ENCODE measurements at regions not wholly inside any gene's neighbourhood (a gene's known extent, or its start where the extent isn't known, plus 50 kb on each side); places are given as distances from the start of the nearest gene placed in this dataset.
A peak's percentile ranks its signal among the peaks of the same experiment; 100 is the strongest.

DNA sequence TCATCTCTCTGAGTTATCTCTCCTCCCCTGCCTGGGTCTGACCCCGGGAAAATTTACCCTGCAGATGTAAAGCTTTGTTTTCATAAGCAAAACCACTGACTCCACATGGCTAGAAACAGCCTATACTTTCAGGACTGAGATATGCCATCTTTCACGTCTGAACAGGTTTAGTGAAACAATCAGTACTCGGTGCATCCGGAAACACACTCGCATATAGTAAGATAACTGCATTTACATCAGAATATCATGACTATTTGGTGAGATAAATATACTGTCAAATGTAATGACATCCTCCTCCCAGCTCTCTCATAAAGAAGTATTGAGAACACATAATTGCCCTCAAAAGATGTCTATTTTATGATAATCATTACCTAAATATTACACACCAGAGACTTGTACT is 172.8 kb downstream of the EFNB2 start:
- H3K36me3 ChIP-seq (ENCODE audit: control insufficient read depth, insufficient read depth, low read length): no peaks in the 10 kb centered on the region
- H3K4me3 ChIP-seq (ENCODE audit: low read depth, low read length): no peak overlapping the region
- H3K9me3 ChIP-seq (ENCODE audit: control insufficient read depth, insufficient read depth, low read length): no peaks in the 10 kb centered on the region
- H3K27me3 ChIP-seq (ENCODE audit: control insufficient read depth, insufficient read depth, low read length): no peaks in the 10 kb centered on the region
- DNase-seq (ENCODE audit: low read depth in 4 of 6, low spot score in 6 of 6): peak in 1 of 6 donors; percentile 78
- no peaks in the 10 kb centered on the region for H3K4me1 ChIP-seq (ENCODE audit: control insufficient read depth, insufficient read depth, low read length)
- WGBS (ENCODE audit: insufficient coverage): 61% methylated on average over 2 of the region's 5 CpGs
- H3K27ac ChIP-seq (ENCODE audit: low read depth, low read length): no peak overlapping the region

DNA sequence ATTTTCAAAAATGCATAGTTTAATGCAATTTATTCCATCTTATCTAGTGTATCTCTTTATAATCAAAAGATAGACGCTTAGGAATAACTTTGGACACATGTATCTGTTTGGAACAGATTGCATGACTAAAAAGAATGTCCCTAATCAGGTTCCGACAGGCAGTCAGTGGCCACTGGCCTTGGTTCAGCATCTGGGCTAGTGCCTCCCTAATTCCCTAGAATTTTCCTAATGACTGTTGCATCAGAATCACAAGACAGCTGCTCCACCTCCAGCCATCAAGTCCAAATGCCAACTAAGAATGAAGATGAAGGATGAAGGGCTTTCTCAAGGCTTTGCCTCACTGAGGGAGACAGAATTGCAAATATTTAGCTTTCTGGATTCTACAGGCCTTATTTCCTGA is 173.8 kb downstream of the EFNB2 start:
- no peaks in the 10 kb centered on the region for H3K9me3 ChIP-seq (ENCODE audit: control insufficient read depth, insufficient read depth, low read length)
- no peak overlapping the region for H3K27ac ChIP-seq (ENCODE audit: low read depth, low read length)
- no peaks in the 10 kb centered on the region for H3K27me3 ChIP-seq (ENCODE audit: control insufficient read depth, insufficient read depth, low read length)
- H3K36me3 ChIP-seq (ENCODE audit: control insufficient read depth, insufficient read depth, low read length): no peaks in the 10 kb centered on the region
- H3K4me3 ChIP-seq (ENCODE audit: low read depth, low read length): no peak overlapping the region
- H3K4me1 ChIP-seq (ENCODE audit: control insufficient read depth, insufficient read depth, low read length): no peaks in the 10 kb centered on the region
- no CpG with 5 or more reads among the region's 2 CpGs for WGBS (ENCODE audit: insufficient coverage)
- DNase-seq (ENCODE audit: low read depth in 4 of 6, low spot score in 6 of 6): no peak

DNA sequence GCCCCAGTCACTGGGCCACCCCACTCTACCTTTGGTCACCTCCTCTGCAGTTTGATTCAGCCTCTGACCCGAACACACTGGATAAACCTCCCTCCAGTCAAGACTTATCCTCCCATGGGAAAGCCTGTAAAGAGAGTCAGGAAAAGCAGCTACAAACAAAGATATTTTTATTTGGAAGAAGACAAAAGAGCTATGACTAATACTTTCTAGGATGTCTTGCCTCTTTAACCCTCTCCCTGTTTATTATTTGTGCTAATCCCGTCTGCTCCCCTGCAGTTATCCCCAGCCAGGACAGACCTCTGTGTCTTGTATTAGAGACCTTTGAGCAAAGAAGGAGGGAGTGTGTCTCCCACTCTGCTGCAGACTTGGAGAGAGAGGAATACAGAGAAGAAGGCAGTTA is 178.3 kb downstream of the EFNB2 start:
- peak overlapping the region; percentile 69 for H3K27ac ChIP-seq (ENCODE audit: low read depth, low read length)
- peak in 1 of 6 donors; percentile 56 for DNase-seq (ENCODE audit: low read depth in 4 of 6, low spot score in 6 of 6)
- WGBS (ENCODE audit: insufficient coverage): no CpG with 5 or more reads among the region's 2 CpGs
- no peaks in the 10 kb centered on the region for H3K4me1 ChIP-seq (ENCODE audit: control insufficient read depth, insufficient read depth, low read length)
- no peaks in the 10 kb centered on the region for H3K9me3 ChIP-seq (ENCODE audit: control insufficient read depth, insufficient read depth, low read length)
- H3K36me3 ChIP-seq (ENCODE audit: control insufficient read depth, insufficient read depth, low read length): no peaks in the 10 kb centered on the region
- no peaks in the 10 kb centered on the region for H3K27me3 ChIP-seq (ENCODE audit: control insufficient read depth, insufficient read depth, low read length)
- no peak overlapping the region for H3K4me3 ChIP-seq (ENCODE audit: low read depth, low read length)

DNA sequence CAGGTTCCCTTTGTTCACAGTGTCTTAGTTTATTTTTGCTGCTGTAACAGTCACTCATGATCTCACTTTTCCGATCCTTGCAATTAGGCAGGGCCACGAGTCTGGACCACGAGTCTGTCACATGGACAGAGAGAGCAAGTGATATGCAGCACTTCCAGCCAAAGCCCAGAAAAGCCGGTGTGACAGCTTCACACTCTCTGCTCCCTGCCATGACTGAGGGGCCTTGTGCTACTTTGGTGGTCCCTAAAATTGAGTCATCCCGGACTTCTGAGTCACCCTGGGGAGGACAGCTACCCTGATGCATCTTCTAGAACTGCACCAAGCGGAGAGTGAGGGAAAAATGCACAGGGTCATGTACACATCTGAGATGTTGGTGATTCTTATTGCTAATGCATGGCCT is 179.6 kb downstream of the EFNB2 start:
- no peak for DNase-seq (ENCODE audit: low read depth in 4 of 6, low spot score in 6 of 6)
- no peaks in the 10 kb centered on the region for H3K4me1 ChIP-seq (ENCODE audit: control insufficient read depth, insufficient read depth, low read length)
- no peaks in the 10 kb centered on the region for H3K27me3 ChIP-seq (ENCODE audit: control insufficient read depth, insufficient read depth, low read length)
- 88% methylated on average over 6 of the region's 6 CpGs for WGBS (ENCODE audit: insufficient coverage)
- H3K4me3 ChIP-seq (ENCODE audit: low read depth, low read length): no peak overlapping the region
- no peaks in the 10 kb centered on the region for H3K36me3 ChIP-seq (ENCODE audit: control insufficient read depth, insufficient read depth, low read length)
- H3K27ac ChIP-seq (ENCODE audit: low read depth, low read length): no peak overlapping the region
- no peaks in the 10 kb centered on the region for H3K9me3 ChIP-seq (ENCODE audit: control insufficient read depth, insufficient read depth, low read length)

DNA sequence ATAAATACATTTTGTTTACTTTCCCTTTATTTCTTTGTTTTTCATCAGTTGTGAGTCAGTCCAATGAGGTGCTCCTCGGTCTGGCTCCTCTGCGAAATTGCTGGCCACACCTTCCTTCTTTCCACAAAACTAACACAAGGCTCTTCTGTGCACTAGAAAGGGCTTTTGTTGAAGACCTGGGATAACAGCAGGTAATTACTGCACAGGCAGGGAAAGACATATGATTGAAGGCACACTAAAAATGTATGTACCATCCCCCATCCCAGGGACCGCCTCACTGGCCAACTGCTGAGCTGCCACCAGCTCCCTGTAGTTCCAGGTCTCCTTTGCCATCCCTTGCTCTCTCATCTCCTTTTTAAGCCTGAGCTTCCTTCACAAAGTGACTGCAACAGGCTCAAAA is 180.5 kb downstream of the EFNB2 start:
- Histone ChIP-seq H3K27me3 (ENCODE audit: control insufficient read depth, insufficient read depth, low read length) (no peaks in the 10 kb centered on the region), H3K4me3 (ENCODE audit: low read depth, low read length) (no peak overlapping the region), H3K36me3 (ENCODE audit: control insufficient read depth, insufficient read depth, low read length) (no peaks in the 10 kb centered on the region), H3K27ac (ENCODE audit: low read depth, low read length) (no peak overlapping the region), H3K4me1 (ENCODE audit: control insufficient read depth, insufficient read depth, low read length) (no peaks in the 10 kb centered on the region), H3K9me3 (ENCODE audit: control insufficient read depth, insufficient read depth, low read length) (no peaks in the 10 kb centered on the region)
- DNase-seq (ENCODE audit: low read depth in 4 of 6, low spot score in 6 of 6): no peak
- 100% methylated on average over 2 of the region's 3 CpGs for WGBS (ENCODE audit: insufficient coverage)

DNA sequence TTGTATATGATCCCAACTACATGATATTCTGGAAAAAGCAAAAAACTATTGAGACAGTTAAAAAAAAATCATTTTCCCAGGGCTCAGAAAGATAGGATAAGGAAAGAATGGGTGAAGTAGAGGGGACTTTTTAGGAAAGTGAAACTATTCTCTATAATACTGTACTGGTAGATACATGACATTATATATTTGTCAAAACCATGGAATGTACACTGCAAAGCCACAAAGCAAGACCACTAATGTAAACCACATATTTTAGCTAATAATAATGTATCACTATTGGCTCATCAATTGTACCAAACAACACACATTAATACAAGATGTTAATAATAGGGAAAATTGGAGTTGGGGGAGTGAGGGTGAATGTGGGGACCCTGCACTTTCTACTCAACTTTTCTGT is 182.6 kb downstream of the EFNB2 start:
- Histone ChIP-seq H3K4me1 (ENCODE audit: control insufficient read depth, insufficient read depth, low read length) (peaks cover 8% of the 10 kb centered on the region), H3K9me3 (ENCODE audit: control insufficient read depth, insufficient read depth, low read length) (no peaks in the 10 kb centered on the region), H3K27ac (ENCODE audit: low read depth, low read length) (no peak overlapping the region), H3K36me3 (ENCODE audit: control insufficient read depth, insufficient read depth, low read length) (no peaks in the 10 kb centered on the region), H3K4me3 (ENCODE audit: low read depth, low read length) (no peak overlapping the region), H3K27me3 (ENCODE audit: control insufficient read depth, insufficient read depth, low read length) (peaks cover 18% of the 10 kb centered on the region)
- DNase-seq (ENCODE audit: low read depth in 4 of 6, low spot score in 6 of 6): no peak

DNA sequence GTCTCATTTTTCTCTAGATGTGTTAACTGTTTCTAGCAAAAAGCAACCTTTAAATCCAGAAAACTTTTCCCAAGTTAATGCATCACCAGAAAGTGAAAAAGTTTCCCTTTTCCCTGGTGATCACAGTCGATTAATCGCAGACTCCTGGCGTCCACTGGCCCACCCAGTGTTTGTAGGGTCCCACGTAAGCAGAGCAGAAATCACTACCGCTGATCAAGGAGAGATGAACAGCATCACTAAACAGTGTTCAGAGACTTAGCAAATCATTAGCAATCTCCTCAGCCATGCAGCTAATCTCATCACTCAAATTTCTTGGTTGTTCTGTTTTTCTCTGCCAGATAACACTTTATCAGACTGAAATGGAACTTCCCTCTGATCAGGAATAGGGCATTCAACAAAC is 184.2 kb downstream of the EFNB2 start:
- H3K36me3 ChIP-seq (ENCODE audit: control insufficient read depth, insufficient read depth, low read length): no peaks in the 10 kb centered on the region
- no peaks in the 10 kb centered on the region for H3K9me3 ChIP-seq (ENCODE audit: control insufficient read depth, insufficient read depth, low read length)
- WGBS (ENCODE audit: insufficient coverage): 83% methylated on average over 5 of the region's 5 CpGs
- no peak overlapping the region for H3K27ac ChIP-seq (ENCODE audit: low read depth, low read length)
- peaks cover 19% of the 10 kb centered on the region for H3K27me3 ChIP-seq (ENCODE audit: control insufficient read depth, insufficient read depth, low read length)
- H3K4me1 ChIP-seq (ENCODE audit: control insufficient read depth, insufficient read depth, low read length): peaks cover 8% of the 10 kb centered on the region
- DNase-seq (ENCODE audit: low read depth in 4 of 6, low spot score in 6 of 6): no peak
- no peak overlapping the region for H3K4me3 ChIP-seq (ENCODE audit: low read depth, low read length)

DNA sequence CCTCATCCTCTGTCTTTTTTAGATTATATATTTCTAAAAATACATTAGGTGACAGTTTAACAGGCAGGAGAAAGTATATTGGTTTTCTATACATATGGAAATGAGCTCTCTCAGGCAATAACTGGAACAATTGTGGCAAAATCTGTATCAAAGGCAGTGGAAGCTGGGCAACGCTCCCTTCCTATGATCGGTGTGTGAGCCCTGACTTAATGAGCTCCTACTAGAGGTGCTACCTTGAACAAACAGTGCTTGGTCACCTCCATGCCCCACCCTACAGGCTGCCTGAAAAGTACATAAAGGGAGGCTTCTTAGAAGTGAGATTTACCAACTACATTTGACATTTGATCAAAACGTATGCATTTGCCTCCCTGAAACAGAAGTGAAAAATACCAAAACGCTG is 185.3 kb downstream of the EFNB2 start:
- no peak overlapping the region for H3K4me3 ChIP-seq (ENCODE audit: low read depth, low read length)
- 10% methylated on average over 2 of the region's 4 CpGs for WGBS (ENCODE audit: insufficient coverage)
- peak in 2 of 6 donors; percentile 48 to 55 for DNase-seq (ENCODE audit: low read depth in 4 of 6, low spot score in 6 of 6)
- no peaks in the 10 kb centered on the region for H3K9me3 ChIP-seq (ENCODE audit: control insufficient read depth, insufficient read depth, low read length)
- peaks cover 8% of the 10 kb centered on the region for H3K4me1 ChIP-seq (ENCODE audit: control insufficient read depth, insufficient read depth, low read length)
- H3K36me3 ChIP-seq (ENCODE audit: control insufficient read depth, insufficient read depth, low read length): no peaks in the 10 kb centered on the region
- H3K27ac ChIP-seq (ENCODE audit: low read depth, low read length): no peak overlapping the region
- peaks cover 19% of the 10 kb centered on the region for H3K27me3 ChIP-seq (ENCODE audit: control insufficient read depth, insufficient read depth, low read length)

DNA sequence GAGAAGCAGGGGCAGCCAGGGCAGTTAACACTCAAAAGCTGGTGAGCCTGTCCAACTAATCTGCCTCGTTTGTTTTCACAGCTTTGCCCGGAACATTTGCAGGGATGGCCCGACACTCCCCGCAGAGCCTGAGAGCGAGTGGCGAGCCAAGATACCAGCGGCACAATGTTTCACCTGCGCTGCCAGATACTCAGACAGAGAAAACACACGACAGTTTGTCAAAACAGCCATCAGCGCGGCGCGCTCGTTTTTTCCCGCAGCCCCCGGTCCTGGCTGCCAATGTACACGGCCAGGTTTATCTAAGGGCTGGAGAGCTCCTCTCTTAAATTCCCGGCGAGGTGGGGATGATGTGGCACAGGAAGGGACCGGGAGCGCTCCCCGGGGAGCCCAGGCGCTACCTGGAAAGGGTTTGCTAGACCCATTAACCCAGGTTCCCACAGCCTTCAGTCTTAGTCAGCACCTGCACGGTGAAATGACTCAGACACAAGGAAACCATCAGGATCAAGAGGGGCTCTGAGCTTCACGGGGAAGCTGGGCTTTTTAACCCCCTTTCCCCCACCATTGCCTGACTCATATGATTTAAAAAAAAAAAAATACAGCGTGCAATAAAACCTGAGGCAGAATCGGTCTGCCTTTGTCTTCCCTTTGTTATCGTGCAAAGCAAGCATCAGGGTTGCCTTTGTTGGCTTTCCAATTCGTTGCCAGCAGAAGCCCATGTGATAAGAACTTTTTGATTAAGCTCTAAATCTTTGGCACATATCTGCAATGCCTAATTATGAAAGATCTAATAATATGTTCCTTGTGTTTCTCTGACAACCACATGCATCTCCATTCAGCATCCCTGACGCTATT is 186.2 kb downstream of the EFNB2 start:
- no peaks in the 10 kb centered on the region for H3K9me3 ChIP-seq (ENCODE audit: control insufficient read depth, insufficient read depth, low read length)
- under 1% methylated on average over 28 of the region's 30 CpGs for WGBS (ENCODE audit: insufficient coverage)
- peak in 3 of 6 donors; percentile 32 to 88 (median 86) for DNase-seq (ENCODE audit: low read depth in 4 of 6, low spot score in 6 of 6)
- peak overlapping the region; percentile 49 for H3K4me3 ChIP-seq (ENCODE audit: low read depth, low read length)
- peaks cover 19% of the 10 kb centered on the region for H3K27me3 ChIP-seq (ENCODE audit: control insufficient read depth, insufficient read depth, low read length)
- peak overlapping the region; percentile 51 for H3K27ac ChIP-seq (ENCODE audit: low read depth, low read length)
- no peaks in the 10 kb centered on the region for H3K36me3 ChIP-seq (ENCODE audit: control insufficient read depth, insufficient read depth, low read length)
- H3K4me1 ChIP-seq (ENCODE audit: control insufficient read depth, insufficient read depth, low read length): peaks cover 8% of the 10 kb centered on the region

DNA sequence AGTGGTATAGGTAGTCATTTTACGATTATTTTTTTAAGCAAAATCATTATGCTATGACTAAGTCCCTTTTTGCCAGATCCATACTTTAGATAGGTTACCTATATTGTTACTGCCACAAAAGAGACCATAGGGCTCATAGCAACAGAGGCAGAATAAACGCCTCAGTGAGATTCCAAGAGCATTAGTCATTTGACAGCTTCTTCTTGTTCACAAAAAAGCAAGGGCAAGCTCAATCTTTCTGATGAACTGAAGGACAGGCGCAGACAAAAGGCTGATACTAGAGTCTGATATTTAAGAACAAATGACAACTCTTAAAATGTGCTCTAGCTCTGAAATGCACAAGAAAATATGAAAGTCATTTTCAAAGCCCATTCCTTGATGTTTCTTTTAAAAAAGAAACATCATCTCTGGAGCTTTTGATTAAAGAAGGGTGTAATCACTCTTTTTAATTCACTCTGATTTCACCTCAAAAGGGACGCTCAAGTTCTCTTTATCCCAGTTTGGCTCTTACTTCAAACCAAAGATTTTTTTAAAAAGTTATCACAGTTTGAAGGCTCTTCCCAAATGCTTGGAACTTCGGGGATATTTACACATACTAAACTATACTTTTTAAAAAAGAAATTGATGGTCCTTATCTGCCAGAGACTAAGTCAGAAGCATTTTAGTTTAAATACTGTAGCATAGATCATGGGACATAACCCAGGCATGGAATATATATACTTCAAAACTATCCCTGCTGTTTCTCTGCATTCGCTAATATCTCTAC is 187.2 kb downstream of the EFNB2 start:
- DNase-seq (ENCODE audit: low read depth in 4 of 6, low spot score in 6 of 6): peak in 2 of 6 donors; percentile 35 to 42
- H3K4me3 ChIP-seq (ENCODE audit: low read depth, low read length): no peak overlapping the region
- WGBS (ENCODE audit: insufficient coverage): no CpG with 5 or more reads among the region's 6 CpGs
- H3K27me3 ChIP-seq (ENCODE audit: control insufficient read depth, insufficient read depth, low read length): peaks cover 19% of the 10 kb centered on the region
- no peaks in the 10 kb centered on the region for H3K9me3 ChIP-seq (ENCODE audit: control insufficient read depth, insufficient read depth, low read length)
- H3K36me3 ChIP-seq (ENCODE audit: control insufficient read depth, insufficient read depth, low read length): no peaks in the 10 kb centered on the region
- H3K4me1 ChIP-seq (ENCODE audit: control insufficient read depth, insufficient read depth, low read length): peaks cover 8% of the 10 kb centered on the region
- H3K27ac ChIP-seq (ENCODE audit: low read depth, low read length): peak overlapping the region; percentile 51
